ENCODE measurements at regions not wholly inside any gene's neighbourhood (a gene's known extent, or its start where the extent isn't known, plus 50 kb on each side); places are given as distances from the start of the nearest gene placed in this dataset.

DNA sequence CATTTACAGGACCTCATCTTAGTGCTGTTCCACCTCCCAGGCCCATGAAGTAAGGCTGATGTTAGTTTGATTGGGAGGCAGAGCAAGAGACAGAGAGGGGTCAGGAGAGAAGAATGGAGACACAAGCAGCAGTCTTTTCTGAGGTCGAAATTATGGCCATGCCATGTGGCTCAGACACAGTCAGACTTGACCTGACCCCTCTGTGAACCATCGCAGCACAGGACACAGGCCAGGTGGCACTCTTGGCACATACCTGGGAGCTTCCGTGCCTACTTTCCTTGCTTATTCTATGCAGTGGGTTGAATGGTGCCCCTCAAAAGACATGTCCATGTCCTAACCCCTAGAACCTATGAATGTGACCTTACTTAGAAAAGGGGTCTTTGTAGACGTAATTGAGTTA lies 254.9 kb downstream of the MAFB start:
- Histone ChIP-seq H3K4me3 (ENCODE audit: extremely low read depth in 1 of 4, insufficient read depth in 2 of 4, low read depth in 3 of 4, low read length in 4 of 4) (no peak overlapping the region), H2BK120ac (replicated peaks; ENCODE audit: low read depth, low read length) (no peak overlapping the region), H4K5ac (ENCODE audit: insufficient read length, low read depth, low read length) (no peak overlapping the region), H3K18ac (ENCODE audit: extremely low read depth, low read length) (no peak overlapping the region), H2AK5ac (ENCODE audit: low read depth, low read length) (no peak overlapping the region), H2BK5ac (ENCODE audit: low read depth, low read length) (no peak overlapping the region), H2BK12ac (ENCODE audit: low read depth, low read length) (no peak overlapping the region), H4K8ac (ENCODE audit: extremely low read depth, insufficient read depth, low read length) (no peak overlapping the region), H3K56ac (replicated peaks; ENCODE audit: insufficient read length, low read depth, low read length) (no peak overlapping the region), H3K27me3 (replicated peaks in 1 of 4; ENCODE audit: control insufficient read depth in 3 of 4, extremely low read depth in 1 of 4, insufficient read depth in 3 of 4, low read length in 3 of 4) (no peaks in the 10 kb centered on the region), H3K4ac (replicated peaks; ENCODE audit: insufficient read length, low read depth, low read length) (no peak overlapping the region), H3K9ac (replicated peaks in 1 of 4; ENCODE audit: extremely low read depth in 1 of 4, low read depth in 3 of 4, low read length in 3 of 4) (no peak overlapping the region), H3K79me2 (ENCODE audit: control insufficient read depth in 1 of 2, insufficient read depth in 2 of 2, low read length in 2 of 2) (no peaks in the 10 kb centered on the region), H3K23me2 (ENCODE audit: low read depth, low read length) (no peaks in the 10 kb centered on the region), H4K91ac (replicated peaks; ENCODE audit: insufficient read length, low read length) (no peak overlapping the region), H3K14ac (ENCODE audit: insufficient read length) (no peak overlapping the region), H3K23ac (ENCODE audit: insufficient read length) (no peak overlapping the region), H3K4me1 (replicated peaks in 1 of 4; ENCODE audit: control insufficient read depth in 3 of 4, insufficient read depth in 4 of 4, low read length in 3 of 4) (no peaks in the 10 kb centered on the region), H3K79me1 (ENCODE audit: low read depth, low read length) (no peaks in the 10 kb centered on the region), H3K9me3 (ENCODE audit: insufficient read depth in 2 of 2, low read depth in 1 of 2, low read length in 1 of 2) (no peaks in the 10 kb centered on the region), H2AFZ (ENCODE audit: low read length) (no peak overlapping the region), H4K20me1 (replicated peaks in 1 of 2; ENCODE audit: control insufficient read depth in 1 of 2, insufficient read depth in 2 of 2, low read length in 2 of 2) (no peaks in the 10 kb centered on the region), H2BK20ac (ENCODE audit: low read length) (no peak overlapping the region), H3K4me2 (ENCODE audit: insufficient read depth in 1 of 2, low read depth in 2 of 2, low read length in 2 of 2) (no peak overlapping the region), H2BK15ac (ENCODE audit: low read length) (no peak overlapping the region), H3K27ac (ENCODE audit: low read depth, low read length) (no peak overlapping the region), H3K36me3 (ENCODE audit: control insufficient read depth in 2 of 4, insufficient read depth in 4 of 4, low read length in 3 of 4) (no peaks in the 10 kb centered on the region)
- no peak for FAIRE-seq
- CTCF ChIA-PET (ENCODE audit: partially characterized antibody): interaction anchor here (2.4 kb wide), 1 partner anchor 8 kb away, joined by 10 read pairs; no protein-coding TSS in a partner anchor
- 92% methylated on average over 4 of the region's 4 CpGs; no CpG with 5 or more reads in 1 of the 2 experiments for WGBS, 2 experiments (ENCODE audit: extremely low coverage in 1 of 2, insufficient coverage in 1 of 2, insufficient read length in 1 of 2, insufficient replicate concordance in 2 of 2, low coverage in 1 of 2, low lambda C conversion rate in 2 of 2, missing lambda C conversion rate in 1 of 2)
- DNase-seq (ENCODE audit: low read depth in 1 of 2, low spot score in 2 of 2): no peak
- POLR2A ChIA-PET (ENCODE audit: partially characterized antibody): interaction anchor here (1.2 kb wide), 1 partner anchor 10 kb away, joined by 3 read pairs; no protein-coding TSS in a partner anchor
- TF ChIP-seq, protein P1, sequence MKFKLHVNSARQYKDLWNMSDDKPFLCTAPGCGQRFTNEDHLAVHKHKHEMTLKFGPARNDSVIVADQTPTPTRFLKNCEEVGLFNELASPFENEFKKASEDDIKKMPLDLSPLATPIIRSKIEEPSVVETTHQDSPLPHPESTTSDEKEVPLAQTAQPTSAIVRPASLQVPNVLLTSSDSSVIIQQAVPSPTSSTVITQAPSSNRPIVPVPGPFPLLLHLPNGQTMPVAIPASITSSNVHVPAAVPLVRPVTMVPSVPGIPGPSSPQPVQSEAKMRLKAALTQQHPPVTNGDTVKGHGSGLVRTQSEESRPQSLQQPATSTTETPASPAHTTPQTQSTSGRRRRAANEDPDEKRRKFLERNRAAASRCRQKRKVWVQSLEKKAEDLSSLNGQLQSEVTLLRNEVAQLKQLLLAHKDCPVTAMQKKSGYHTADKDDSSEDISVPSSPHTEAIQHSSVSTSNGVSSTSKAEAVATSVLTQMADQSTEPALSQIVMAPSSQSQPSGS (IDR thresholded peaks at IDR 0.05; ENCODE audit: low read length): no peak
- no peak for TF ChIP-seq TAF1 (IDR thresholded peaks at IDR 0.05; ENCODE audit: low read depth, low read length)
- no peak for TF ChIP-seq RBBP5 (IDR thresholded peaks at IDR 0.05; ENCODE audit: borderline replicate concordance, low read depth, low read length)
- no peak for TF ChIP-seq SP4 (IDR thresholded peaks at IDR 0.05; ENCODE audit: low read length)
- TF ChIP-seq CBX5 (IDR thresholded peaks at IDR 0.05; ENCODE audit: low read depth, low read length): no peak
